ENCODE measurements at regions not wholly inside any gene's neighbourhood (a gene's known extent, or its start where the extent isn't known, plus 50 kb on each side); places are given as distances from the start of the nearest gene placed in this dataset.

DNA sequence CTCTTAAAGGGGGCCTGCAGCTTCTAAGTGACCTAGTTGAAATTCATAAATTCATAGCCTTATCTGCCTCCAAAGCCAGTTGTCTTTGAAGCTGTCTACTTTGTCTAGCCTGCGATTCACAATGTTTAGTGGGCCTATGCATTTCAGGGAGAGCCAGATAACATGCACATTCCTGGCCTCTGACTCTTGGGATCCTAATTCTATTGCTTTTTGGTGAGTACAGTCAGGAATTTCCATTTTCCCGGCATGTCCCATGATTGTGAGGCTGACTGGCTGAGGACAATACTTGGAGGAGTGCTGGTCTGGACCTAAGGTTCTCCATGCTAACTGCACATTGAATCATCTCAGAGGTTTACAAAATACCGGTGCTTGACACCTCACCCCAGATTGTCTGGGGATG is 155.0 kb downstream of the MSL3 start:
- ChIA-PET POLR2A (no interaction called here), CTCF (interaction anchor here (0.6 kb wide), 1 partner anchor 295 kb away, joined by 3 read pairs; no protein-coding TSS in a partner anchor)
- no peak for TF ChIP-seq CTCF (IDR thresholded peaks at IDR 0.05; ENCODE audit: insufficient read depth, low read depth, low read length)
- Histone ChIP-seq H3K4me3 (ENCODE audit: low read depth, low read length) (no peak overlapping the region), H3K27me3 (ENCODE audit: control insufficient read depth, insufficient read depth, low read length) (no peaks in the 10 kb centered on the region), H3K36me3 (ENCODE audit: control insufficient read depth, insufficient read depth, low read length) (no peaks in the 10 kb centered on the region)
- DNase-seq (ENCODE audit: low read depth), result no peak

DNA sequence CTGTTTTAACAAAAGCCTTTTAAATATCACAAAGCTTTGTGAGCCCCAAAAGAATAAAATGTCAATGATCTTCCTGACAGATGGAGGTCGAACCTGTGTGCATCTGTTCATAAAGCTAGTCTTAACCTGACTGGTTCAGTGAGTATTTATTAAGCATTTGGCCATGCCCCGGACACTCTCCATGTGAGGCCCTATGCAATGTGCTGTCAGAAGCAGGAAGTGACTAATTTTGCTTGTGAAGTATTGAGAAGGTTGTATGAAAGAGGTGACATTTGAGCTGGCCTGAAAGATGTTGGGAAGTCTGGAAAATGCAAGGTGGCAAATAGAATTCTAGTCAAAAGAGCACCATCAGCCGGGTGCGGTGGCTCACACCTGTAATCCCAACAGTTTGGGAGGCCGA is 171.4 kb downstream of the MSL3 start:
- Histone ChIP-seq H3K36me3 (ENCODE audit: control insufficient read depth, insufficient read depth, low read length) (no peaks in the 10 kb centered on the region), H3K4me3 (ENCODE audit: low read depth, low read length) (no peak overlapping the region), H3K27me3 (ENCODE audit: control insufficient read depth, insufficient read depth, low read length) (no peaks in the 10 kb centered on the region)
- no peak for TF ChIP-seq CTCF (IDR thresholded peaks at IDR 0.05; ENCODE audit: insufficient read depth, low read depth, low read length)
- POLR2A ChIA-PET, result no interaction called here
- no peak for DNase-seq (ENCODE audit: low read depth)
- CTCF ChIA-PET, result no interaction called here

- Histone ChIP-seq H3K4me3 (ENCODE audit: low read depth, low read length) (no peak overlapping the region), H3K27me3 (ENCODE audit: control insufficient read depth, insufficient read depth, low read length) (no peaks in the 10 kb centered on the region), H3K36me3 (ENCODE audit: control insufficient read depth, insufficient read depth, low read length) (no peaks in the 10 kb centered on the region)
- no peak for DNase-seq (ENCODE audit: low read depth)
- POLR2A ChIA-PET, result no interaction called here
- CTCF ChIA-PET, result no interaction called here
- TF ChIP-seq CTCF (IDR thresholded peaks at IDR 0.05; ENCODE audit: insufficient read depth, low read depth, low read length), result no peak
Observed at GRCh38 chrX:11932423-11932822, 174.4 kb downstream of the MSL3 start.

DNA sequence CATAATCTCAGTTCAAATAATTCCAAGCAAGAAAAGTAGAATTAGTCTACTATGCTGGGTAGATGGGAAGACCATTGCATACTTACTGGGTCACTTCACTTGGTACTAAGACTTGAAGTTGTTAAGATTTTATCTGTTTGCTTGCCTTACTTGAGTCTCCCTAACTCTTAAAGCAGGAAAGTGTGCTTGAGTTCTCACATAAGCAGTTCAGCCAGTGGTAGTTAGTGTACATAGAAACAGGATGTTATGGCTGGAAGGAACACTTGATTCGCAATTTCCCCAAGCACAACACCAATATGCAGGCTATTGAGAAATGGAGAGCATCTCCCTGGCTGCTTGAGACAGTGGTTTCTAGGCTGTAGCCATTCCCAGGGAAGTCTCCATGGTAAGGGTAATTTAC is 176.1 kb downstream of the MSL3 start:
- TF ChIP-seq CTCF (IDR thresholded peaks at IDR 0.05; ENCODE audit: insufficient read depth, low read depth, low read length), result no peak
- POLR2A ChIA-PET, result no interaction called here
- Histone ChIP-seq H3K36me3 (ENCODE audit: control insufficient read depth, insufficient read depth, low read length) (no peaks in the 10 kb centered on the region), H3K4me3 (ENCODE audit: low read depth, low read length) (no peak overlapping the region), H3K27me3 (ENCODE audit: control insufficient read depth, insufficient read depth, low read length) (no peaks in the 10 kb centered on the region)
- no peak for DNase-seq (ENCODE audit: low read depth)
- CTCF ChIA-PET, result interaction anchor here (1.3 kb wide), 1 partner anchor 10 kb away, joined by 5 read pairs; no protein-coding TSS in a partner anchor

- TF ChIP-seq CTCF (IDR thresholded peaks at IDR 0.05; ENCODE audit: insufficient read depth, low read depth, low read length), result no peak
- ChIA-PET POLR2A (no interaction called here), CTCF (no interaction called here)
Observed at GRCh38 chrX:11941571-11941970, 183.5 kb downstream of the MSL3 start.

More at GRCh38 chrX:11941571-11941970, 183.5 kb downstream of the MSL3 start:
- Histone ChIP-seq H3K36me3 (ENCODE audit: control insufficient read depth, insufficient read depth, low read length) (no peaks in the 10 kb centered on the region), H3K4me3 (ENCODE audit: low read depth, low read length) (no peak overlapping the region), H3K27me3 (ENCODE audit: control insufficient read depth, insufficient read depth, low read length) (no peaks in the 10 kb centered on the region)
- no peak for DNase-seq (ENCODE audit: low read depth)
